ENCODE measurements at regions not wholly inside any gene's neighbourhood (a gene's known extent, or its start where the extent isn't known, plus 50 kb on each side); places are given as distances from the start of the nearest gene placed in this dataset.

GRCh38 chr11:96715208-96715607 lies 325.4 kb downstream of the JRKL start:
- WGBS, 2 donors: 53 to 63% methylated on average over 3 of the region's 3 CpGs

GRCh38 chr11:96736601-96737000 lies 346.8 kb downstream of the JRKL start:
- intact Hi-C loops (cut with DNase I): no loop called here
- TF ChIP-seq CTCF (IDR thresholded peaks at IDR 0.05): no peak
- TF ChIP-seq POLR2A (IDR thresholded peaks at IDR 0.05): no peak
- H3K4me1 ChIP-seq: no peaks in the 10 kb centered on the region

More at GRCh38 chr11:96715208-96715607, 325.4 kb downstream of the JRKL start:
- H3K4me3 ChIP-seq (replicated peaks in 1 of 3): no peak overlapping the region
- TF ChIP-seq POLR2A (IDR thresholded peaks at IDR 0.05) (no peak), CTCF (IDR thresholded peaks at IDR 0.05) (no peak)
- intact Hi-C loops (cut with DNase I): no loop called here
- H3K36me3 ChIP-seq: no peaks in the 10 kb centered on the region
- no peaks in the 10 kb centered on the region for H3K27me3 ChIP-seq
- H3K4me1 ChIP-seq: no peaks in the 10 kb centered on the region
- no peak overlapping the region for H3K27ac ChIP-seq
- no peak for DNase-seq
- H3K9me3 ChIP-seq: no peaks in the 10 kb centered on the region

GRCh38 chr11:96738311-96738710 lies 348.5 kb downstream of the JRKL start:
- WGBS, 2 donors: 83 to 93% methylated on average over 3 of the region's 3 CpGs
- TF ChIP-seq POLR2A (IDR thresholded peaks at IDR 0.05) (no peak), CTCF (IDR thresholded peaks at IDR 0.05) (no peak)
- H3K27me3 ChIP-seq: no peaks in the 10 kb centered on the region
- no peaks in the 10 kb centered on the region for H3K36me3 ChIP-seq
- no peak for DNase-seq
- H3K9me3 ChIP-seq: no peaks in the 10 kb centered on the region
- intact Hi-C loops (cut with DNase I): no loop called here
- no peak overlapping the region for H3K27ac ChIP-seq
- no peak overlapping the region for H3K4me3 ChIP-seq (replicated peaks in 1 of 3)
- H3K4me1 ChIP-seq: no peaks in the 10 kb centered on the region

More at GRCh38 chr11:96736601-96737000, 346.8 kb downstream of the JRKL start:
- no peak overlapping the region for H3K27ac ChIP-seq
- H3K4me3 ChIP-seq (replicated peaks in 1 of 3): no peak overlapping the region
- DNase-seq: no peak
- H3K27me3 ChIP-seq: no peaks in the 10 kb centered on the region
- 59 to 70% methylated on average over 1 of the region's 1 CpG for WGBS, 2 donors
- no peaks in the 10 kb centered on the region for H3K9me3 ChIP-seq
- H3K36me3 ChIP-seq: no peaks in the 10 kb centered on the region

- WGBS, 2 donors: 76 to 83% methylated on average over 5 of the region's 5 CpGs
- H3K4me3 ChIP-seq (replicated peaks in 1 of 3): no peak overlapping the region
- intact Hi-C loops (cut with DNase I): no loop called here
- H3K36me3 ChIP-seq: no peaks in the 10 kb centered on the region
- no peak for TF ChIP-seq POLR2A (IDR thresholded peaks at IDR 0.05)
- DNase-seq: no peak
- no peaks in the 10 kb centered on the region for H3K9me3 ChIP-seq
- H3K4me1 ChIP-seq: no peaks in the 10 kb centered on the region
- H3K27me3 ChIP-seq: no peaks in the 10 kb centered on the region
- no peak overlapping the region for H3K27ac ChIP-seq
These were observed 351.3 kb downstream of the JRKL start for GRCh38 chr11:96741068-96741467.

GRCh38 chr11:96744697-96745096 lies 354.9 kb downstream of the JRKL start:
- no peak overlapping the region for H3K27ac ChIP-seq
- intact Hi-C loops (cut with DNase I): no loop called here
- no peak for DNase-seq
- H3K4me3 ChIP-seq (replicated peaks in 1 of 3): no peak overlapping the region
- no peaks in the 10 kb centered on the region for H3K4me1 ChIP-seq
- TF ChIP-seq CTCF (IDR thresholded peaks at IDR 0.05): no peak
- no peak for TF ChIP-seq POLR2A (IDR thresholded peaks at IDR 0.05)
- 0 to 76% methylated on average over 1 of the region's 1 CpG for WGBS, 2 donors
- no peaks in the 10 kb centered on the region for H3K36me3 ChIP-seq
- no peaks in the 10 kb centered on the region for H3K9me3 ChIP-seq
- H3K27me3 ChIP-seq: no peaks in the 10 kb centered on the region
